Coronary artery (tissue), 2 donors: ENCODE measurements at regions not wholly inside any gene's neighbourhood (a gene's known extent, or its start where the extent isn't known, plus 50 kb on each side); places are given as distances from the start of the nearest gene placed in this dataset.

Experiments
- DNase-seq: peaks from one replicate; pipeline ENCODE4 v3.0.0-alpha.2; 2017; ENCODE audit warnings: low spot score
- H3K27ac ChIP-seq, 2 donors: fragments of 200-600 bp; sonication (generic); one replicate each; pipeline ENCODE4 v1.5.1; 2016 to 2019
- H3K4me3 ChIP-seq: fragments of 200-600 bp; sonication (generic); 2 replicates; pipeline ENCODE4 v1.5.1; 2016; ENCODE audit warnings: mild to moderate bottlenecking, moderate library complexity
- CTCF ChIP-seq: fragments of 200-600 bp; sonication (generic); IDR thresholded peaks from one replicate; pipeline ENCODE4 v1.5.1; 2019; ENCODE audit warnings: antibody characterized with exemption

- no peak for TF ChIP-seq CTCF
Observed at GRCh38 chr2:489084-489483, 188.1 kb downstream of the TMEM18 start.

GRCh38 chr2:487186-488079, 189.8 kb downstream of the TMEM18 start:
- peak; percentile 29 for DNase-seq
- no peak for TF ChIP-seq CTCF
- H3K4me3 ChIP-seq, result no peak overlapping the region

More at GRCh38 chr2:489084-489483, 188.1 kb downstream of the TMEM18 start:
- Histone ChIP-seq H3K4me3 (no peak overlapping the region), H3K27ac (no peak overlapping the region)
- peak; percentile 22 for DNase-seq

GRCh38 chr2:486371-486770, 190.8 kb downstream of the TMEM18 start:
- Histone ChIP-seq H3K4me3 (no peak overlapping the region), H3K27ac (no peak overlapping the region)
- TF ChIP-seq CTCF, result no peak
- peak; percentile 56 for DNase-seq

More at GRCh38 chr2:487186-488079, 189.8 kb downstream of the TMEM18 start:
- no peak overlapping the region for H3K27ac ChIP-seq

GRCh38 chr2:481388-481787, 193.5 kb upstream of the ALKAL2 start:
- no peak for TF ChIP-seq CTCF
- H3K4me3 ChIP-seq, result no peak overlapping the region
- DNase-seq, result no peak
- H3K27ac ChIP-seq, result no peak overlapping the region

GRCh38 chr2:479490-480176, 191.7 kb upstream of the ALKAL2 start:
- no peak overlapping the region for H3K27ac ChIP-seq
- DNase-seq, result no peak
- no peak for TF ChIP-seq CTCF
- H3K4me3 ChIP-seq, result no peak overlapping the region

GRCh38 chr2:479031-479430, 191.1 kb upstream of the ALKAL2 start:
- Histone ChIP-seq H3K4me3 (no peak overlapping the region), H3K27ac (no peak overlapping the region)
- no peak for DNase-seq
- TF ChIP-seq CTCF, result no peak
